Suprapubic skin (tissue), 4 donors: ENCODE measurements at regions not wholly inside any gene's neighbourhood (a gene's known extent, or its start where the extent isn't known, plus 50 kb on each side); places are given as distances from the start of the nearest gene placed in this dataset.

Experiments used
- CTCF ChIP-seq, 2 donors: fragments of 200-600 bp in 1 of 2; fragments of 450-650 bp in 1 of 2; sonication (generic) in 1 of 2; IDR thresholded peaks; one replicate each; pipeline ENCODE4 v1.5.1; 2016 to 2019; ENCODE audit warnings: antibody characterized with exemption in 2 of 2, mild to moderate bottlenecking in 1 of 2, moderate library complexity in 1 of 2
- POLR2A ChIP-seq, 2 donors: fragments of 450-650 bp; IDR thresholded peaks; one replicate each; pipeline ENCODE4 v1.6.1; 2017; ENCODE audit warnings: antibody characterized with exemption in 2 of 2, mild to moderate bottlenecking in 2 of 2, moderate library complexity in 2 of 2
- POLR2AphosphoS5 ChIP-seq, 3 donors: sonication (generic); formaldehyde crosslinking; IDR thresholded peaks; one replicate each; pipeline ENCODE4 v1.6.1; 2017; ENCODE audit warnings: antibody characterized with exemption in 3 of 3

DNA sequence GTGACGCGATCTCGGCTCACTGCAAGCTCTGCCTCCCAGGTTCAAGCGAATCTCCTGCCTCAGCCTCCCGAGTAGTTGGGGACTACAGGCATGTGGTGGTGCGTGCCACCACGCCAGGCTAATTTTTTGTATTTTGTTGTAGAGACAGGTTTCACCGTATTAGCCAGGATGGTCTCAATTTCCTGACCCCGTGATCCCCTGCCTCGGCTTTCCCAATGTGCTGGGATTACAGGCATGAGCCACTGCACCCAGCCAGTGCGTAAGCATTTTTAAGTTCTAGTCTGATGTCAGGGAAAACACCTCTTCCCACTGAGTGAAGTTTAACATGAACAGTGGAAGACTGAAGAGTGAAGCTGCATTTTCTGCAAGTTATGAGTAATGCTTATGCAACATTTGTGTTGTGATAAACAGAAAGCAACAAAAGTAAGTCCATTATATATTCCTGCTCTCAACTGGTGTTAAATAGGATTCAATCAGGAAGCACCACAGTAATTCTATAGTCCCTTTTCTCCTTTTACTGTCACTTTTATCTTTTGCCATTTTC lies 1219.8 kb upstream of the RAG2 start:
- no peak for TF ChIP-seq CTCF (IDR thresholded peaks at IDR 0.05)
- TF ChIP-seq POLR2A (IDR thresholded peaks at IDR 0.05), result no peak
- TF ChIP-seq POLR2AphosphoS5 (IDR thresholded peaks at IDR 0.05), result no peak
